GM19463 (cell line): ENCODE measurements at regions not wholly inside any gene's neighbourhood (a gene's known extent, or its start where the extent isn't known, plus 50 kb on each side); places are given as distances from the start of the nearest gene placed in this dataset.

ENCODE experiments used
- ATAC-seq: cut with Tn5 transposase; IDR thresholded peaks from one replicate; pipeline ENCODE4 v1.9.1; 2021; ENCODE audit warnings: mild to moderate bottlenecking, moderate library complexity; ENCODE audit not compliant: unreplicated experiment

DNA sequence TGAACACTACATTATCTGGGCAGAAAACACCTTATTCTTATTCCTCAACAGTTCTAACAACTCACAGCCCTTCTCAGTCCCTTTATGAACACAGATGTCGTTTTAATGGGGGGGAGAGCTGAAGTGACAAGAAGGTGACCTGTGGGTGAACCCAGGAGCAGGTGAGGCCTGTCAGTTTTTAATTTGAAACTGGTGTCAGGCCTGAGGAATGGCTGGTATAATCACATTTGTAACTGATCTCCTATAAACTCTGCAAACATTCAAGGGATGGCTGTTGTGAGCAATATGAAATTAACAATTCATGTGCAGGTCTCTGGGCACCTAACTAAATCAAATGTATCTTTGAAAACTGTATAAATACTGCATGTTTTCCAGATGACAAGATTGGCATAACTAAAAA lies 362.1 kb upstream of the NR5A2 start:
- ATAC-seq: no peak

DNA sequence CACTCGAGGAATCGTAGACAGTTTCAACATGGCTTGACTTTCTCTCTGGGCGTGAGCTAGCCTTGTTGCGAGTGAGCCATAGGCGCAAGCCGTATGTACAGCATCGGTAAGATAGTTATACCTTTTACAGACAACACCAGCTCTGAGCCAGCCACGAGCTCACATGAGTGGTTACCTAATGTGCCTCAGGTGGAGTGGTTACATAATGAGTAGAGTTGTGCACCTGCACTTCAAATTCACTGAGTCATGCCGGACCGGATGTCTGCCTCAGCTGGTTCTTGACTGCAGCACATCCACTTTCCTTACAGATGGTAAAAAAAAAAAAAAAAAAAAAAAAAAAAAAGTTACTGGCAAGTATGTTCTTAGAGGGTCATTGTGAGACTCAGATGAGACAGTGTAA lies 360.4 kb upstream of the NR5A2 start:
- ATAC-seq: no peak

DNA sequence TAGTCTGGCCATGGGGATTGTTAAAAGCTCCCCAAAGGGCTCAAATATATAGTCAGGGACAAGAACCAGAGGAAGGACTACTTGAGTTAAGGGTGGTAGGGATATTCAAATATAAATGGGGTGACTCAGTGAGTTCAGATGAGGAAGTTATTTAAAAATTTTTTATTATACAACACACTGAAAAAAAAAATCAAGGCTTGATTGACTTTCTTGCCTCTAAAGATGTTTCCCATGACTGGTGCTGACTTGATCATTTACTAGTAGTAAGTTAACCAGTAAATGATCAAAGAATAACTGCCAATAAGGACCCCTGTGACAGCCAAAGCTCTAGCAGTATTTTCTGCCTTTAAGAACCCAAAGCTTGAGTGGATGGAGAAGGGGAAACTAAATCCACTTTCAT lies 357.6 kb upstream of the NR5A2 start:
- no peak for ATAC-seq

DNA sequence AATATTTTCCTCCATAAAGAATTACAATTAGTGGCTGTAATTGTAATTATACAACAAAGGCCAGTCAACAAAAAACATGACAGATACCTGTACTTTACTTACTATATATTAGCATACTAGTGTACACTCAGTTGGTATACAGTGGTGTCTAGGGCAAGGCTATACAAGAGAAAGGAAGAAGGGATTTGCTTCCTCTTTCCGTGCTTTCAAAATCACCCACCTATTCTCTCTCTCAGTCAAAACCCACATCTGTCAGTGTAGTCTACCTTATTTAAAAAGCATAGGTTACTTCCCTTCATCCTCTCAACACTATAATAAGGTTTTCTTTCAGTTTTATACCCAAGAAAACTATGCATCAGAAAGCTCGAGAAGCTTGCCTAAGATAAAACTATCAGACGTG lies 355.8 kb upstream of the NR5A2 start:
- no peak for ATAC-seq

DNA sequence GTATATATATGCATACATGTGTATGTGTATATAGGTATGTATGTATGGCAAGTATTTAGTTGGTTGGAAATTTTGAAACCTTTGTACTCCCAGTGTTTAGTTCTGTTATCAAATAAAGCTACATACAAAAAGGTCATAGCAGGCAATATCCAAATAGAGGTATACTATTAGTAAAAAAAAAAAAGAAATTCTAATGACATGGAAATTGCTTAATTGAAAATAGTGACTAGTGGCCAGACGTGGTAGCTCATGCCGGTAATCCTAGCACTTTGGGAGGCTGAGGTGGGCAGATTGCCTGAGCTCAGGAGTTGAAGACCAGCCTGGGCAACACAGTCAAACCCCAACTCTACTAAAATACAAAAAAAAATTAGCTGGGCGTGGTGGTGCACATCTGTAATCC lies 351.6 kb upstream of the NR5A2 start:
- no peak for ATAC-seq

DNA sequence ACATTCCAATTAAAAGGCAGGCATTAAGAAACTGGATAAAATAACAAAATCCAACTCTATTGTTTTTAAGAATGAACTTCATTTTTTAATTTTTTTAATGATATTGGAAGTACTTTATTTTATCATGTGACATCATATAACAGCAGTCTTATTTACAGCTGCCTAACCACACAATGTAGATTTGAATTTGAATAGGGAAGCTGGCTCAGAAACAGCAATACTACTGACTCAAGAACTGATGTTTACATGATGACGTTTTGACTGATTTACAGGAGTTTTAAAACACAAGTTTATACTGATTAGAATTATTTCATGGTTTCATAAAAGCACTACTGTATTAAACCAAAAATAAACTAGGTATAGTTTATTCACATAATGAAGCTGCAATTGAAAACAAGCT lies 348.7 kb upstream of the NR5A2 start:
- ATAC-seq: no peak

DNA sequence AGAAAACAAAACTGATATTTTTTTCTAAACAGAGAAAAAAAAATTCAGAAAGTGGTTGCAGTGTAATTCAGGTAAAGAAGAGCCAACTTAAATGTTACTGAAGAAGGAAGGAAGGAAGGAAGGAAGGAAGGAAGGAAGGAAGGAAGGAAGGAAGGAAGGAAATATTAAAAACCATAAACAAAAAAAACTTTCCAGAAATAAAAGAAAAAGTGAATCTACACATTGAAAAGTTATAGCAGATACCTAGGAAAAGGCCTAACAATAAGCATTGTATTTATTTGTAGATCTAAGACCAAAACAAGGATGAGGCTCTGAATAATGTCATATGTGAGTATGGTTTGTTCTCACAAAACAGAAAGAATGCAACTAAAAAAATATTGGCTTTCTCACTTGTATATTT lies 345.4 kb upstream of the NR5A2 start:
- ATAC-seq: no peak

DNA sequence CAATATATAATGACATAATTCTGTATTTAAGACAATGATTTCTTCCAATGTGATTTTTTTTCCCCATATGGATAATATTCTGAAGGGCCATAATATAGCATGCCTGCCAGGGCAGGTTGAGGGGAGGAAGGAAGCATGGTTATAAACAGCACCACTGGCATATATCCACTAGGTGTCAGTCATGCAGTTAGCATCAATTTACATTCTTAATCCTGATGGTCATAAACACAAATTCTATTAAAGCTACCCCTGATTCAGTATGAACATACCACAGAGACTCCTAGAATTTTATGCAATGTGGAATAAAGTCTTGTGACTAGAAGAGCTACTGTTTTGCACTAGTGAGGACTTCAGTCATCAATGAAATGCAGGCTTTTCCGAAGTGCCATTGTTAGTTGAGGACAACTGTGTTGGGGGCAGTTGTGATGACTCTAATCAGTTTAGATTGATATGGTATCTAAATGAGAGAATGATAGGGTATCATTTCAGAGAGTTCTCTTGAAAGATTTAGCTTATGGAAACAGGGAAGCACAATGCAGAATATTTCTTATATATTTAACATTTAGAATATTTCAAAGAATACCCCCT lies 342.7 kb upstream of the NR5A2 start:
- ATAC-seq: peak; percentile 87

DNA sequence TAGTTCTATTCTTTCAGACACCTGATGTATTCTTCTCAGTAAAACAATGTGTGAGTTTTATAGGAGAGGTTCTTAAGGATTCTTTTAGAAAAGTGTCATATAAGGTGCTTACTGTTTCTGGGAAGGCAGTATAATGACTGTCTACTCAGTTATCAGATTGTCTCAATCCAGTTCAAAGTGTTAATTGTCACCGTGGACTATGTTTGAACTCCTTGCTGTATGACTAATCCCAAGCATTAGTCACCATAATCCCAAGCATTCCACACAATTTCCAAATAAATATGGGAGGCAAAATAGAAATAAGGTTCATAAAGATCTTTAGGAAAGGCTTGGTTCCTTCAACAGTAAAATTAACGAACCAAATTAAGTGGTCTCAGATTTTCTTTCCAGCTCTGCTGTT lies 342.1 kb upstream of the NR5A2 start:
- ATAC-seq: no peak

DNA sequence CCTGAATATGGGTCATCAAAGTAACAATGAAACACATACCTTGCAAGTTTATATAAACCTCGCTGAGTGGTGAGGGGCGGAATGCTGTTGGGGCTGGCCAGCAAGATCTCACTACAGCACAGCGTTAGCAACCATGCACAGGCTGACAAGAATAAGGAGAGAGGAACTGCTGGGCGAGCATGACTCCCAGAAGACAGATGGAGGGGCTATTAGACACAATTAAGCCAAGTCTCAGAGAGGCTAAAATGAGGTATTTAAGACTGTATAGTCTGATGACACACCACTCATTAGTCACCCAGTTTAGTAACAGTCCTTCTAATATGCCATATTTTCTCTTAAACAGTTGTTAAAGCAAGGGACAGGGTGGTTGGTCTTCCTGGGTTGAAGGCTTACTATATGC lies 340.2 kb upstream of the NR5A2 start:
- no peak for ATAC-seq

DNA sequence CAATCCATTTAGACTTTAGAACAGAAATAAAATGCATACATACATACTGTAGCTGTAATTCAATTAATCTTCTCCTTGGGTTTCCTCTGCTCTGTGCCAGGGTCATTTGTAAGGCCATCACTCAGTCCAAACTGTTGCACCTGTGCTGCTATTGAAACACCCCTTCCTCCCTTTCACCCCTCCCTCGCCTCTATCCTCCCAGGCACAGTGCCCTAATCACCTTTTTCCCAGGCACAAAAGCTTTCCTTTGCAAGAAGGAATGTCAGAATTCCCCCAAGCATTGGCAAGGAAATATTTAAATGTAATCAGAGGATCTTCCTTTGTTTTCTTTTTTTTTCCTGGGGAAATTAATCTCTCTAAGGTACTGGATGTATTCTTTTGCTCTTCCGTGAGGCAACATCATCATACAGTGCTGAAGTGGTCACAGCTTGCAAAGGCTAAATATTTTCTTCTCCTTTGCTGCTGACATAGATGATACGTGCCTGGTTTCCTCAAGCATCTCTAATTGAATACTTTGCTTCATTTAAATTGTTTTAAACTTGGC lies 339.3 kb upstream of the NR5A2 start:
- ATAC-seq: no peak

DNA sequence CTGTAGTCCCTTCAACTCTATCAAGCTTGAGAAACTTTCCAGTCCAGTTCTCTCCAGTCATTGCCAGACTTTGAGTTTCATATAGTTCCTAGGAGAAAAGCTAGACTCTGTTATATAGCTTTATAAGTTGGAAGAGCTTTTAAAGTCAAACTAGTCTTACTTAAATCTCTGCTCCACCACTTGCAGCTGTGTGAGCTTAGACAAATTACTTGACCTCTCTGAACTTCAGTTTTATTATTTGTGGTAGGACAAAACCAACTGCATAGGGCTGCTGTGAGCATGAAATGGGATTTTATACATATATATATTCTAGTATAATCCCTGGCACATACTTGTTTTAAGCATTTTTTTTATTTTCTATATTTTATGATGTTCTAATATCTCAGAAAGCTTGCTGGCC lies 338.7 kb upstream of the NR5A2 start:
- ATAC-seq: no peak

DNA sequence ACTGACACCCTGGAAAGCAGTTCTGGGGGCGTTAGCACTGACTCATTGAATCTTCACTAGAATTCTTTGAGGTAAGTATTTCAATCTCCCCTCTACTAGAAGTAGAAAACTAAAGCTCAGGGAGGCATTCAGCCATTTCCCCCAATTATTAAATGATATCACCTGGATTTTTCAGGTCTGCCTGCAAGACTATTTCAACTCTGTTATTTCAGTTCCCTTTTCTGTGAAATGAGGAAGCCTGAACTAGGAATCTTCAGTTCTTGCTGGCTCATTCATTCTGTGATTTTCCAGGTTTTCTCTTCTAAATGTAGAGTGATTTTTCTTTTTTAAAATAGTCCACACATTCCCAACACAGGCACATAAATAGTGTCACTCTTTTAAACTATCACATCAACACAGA lies 337.0 kb upstream of the NR5A2 start:
- ATAC-seq: no peak

DNA sequence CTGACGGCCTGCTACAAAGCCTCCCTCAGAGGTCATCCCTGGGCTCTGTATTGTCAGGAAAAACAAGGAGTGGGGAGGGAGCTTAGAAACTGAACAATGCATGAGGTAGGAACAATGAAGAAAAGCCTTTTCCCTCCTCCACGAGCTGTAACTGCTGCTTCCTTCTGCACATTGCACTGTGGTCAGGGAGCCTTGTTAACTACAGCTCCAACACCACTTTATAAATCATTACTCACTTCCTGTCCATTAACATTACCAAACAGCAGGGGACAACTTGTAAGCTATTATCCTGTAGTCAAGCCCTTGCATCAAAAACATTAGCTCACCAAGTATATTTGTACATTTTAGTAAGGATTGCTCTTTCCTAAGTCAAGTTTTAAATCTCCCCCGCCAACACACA lies 336.0 kb upstream of the NR5A2 start:
- no peak for ATAC-seq

DNA sequence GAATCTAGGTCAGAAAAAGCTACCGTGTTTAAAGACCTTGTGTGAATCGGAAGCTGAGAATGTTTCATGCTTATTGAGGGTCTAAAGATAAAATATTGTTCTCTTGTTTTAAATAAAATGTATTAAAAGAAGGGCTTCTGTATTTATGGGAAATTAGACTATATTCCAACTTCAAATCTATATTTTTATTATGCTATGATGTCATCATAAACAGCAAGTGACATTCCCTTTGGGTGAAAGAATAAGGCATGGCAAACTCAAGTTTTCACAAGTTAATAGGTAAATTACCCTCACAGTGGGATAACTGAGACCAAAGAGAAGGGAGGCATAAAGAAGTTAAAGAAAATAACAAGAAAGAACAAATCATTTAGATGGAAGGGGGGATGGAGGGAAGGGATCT lies 333.8 kb upstream of the NR5A2 start:
- no peak for ATAC-seq

DNA sequence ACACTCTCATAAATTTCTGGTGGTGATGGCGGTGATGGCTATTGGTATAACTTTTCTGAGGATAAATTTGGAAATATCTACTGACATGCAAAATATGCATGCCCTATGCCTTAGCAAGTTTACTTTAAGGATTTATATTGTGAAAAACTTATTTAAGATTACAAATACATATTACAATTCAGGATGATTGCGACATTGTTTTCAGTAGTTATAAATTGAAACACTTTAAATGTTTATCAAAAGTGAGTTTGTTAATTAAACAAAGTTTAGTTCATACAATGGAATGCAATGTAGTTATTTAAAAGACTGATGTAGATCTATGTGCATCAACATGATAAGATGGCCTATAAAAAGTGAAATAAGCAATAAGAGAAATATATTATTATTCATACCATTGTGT lies 331.3 kb upstream of the NR5A2 start:
- no peak for ATAC-seq

DNA sequence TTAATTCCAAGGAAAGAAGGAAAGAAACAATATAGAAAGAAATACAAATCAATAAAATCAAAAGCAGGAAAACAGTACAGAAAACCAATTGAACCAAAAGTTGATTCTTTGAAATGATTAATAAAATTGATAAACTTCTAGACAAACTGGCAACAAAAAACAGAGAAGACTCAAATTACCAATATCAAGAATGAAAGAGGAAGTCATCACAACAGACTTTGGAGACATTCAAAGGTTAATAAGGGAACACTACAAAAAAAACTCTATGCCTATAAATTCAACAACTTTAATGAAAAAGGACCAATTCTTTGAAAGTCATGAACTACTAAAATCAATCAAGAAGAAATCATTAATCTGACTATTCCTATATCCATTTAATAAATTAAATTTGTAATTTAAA lies 329.3 kb upstream of the NR5A2 start:
- ATAC-seq: no peak

DNA sequence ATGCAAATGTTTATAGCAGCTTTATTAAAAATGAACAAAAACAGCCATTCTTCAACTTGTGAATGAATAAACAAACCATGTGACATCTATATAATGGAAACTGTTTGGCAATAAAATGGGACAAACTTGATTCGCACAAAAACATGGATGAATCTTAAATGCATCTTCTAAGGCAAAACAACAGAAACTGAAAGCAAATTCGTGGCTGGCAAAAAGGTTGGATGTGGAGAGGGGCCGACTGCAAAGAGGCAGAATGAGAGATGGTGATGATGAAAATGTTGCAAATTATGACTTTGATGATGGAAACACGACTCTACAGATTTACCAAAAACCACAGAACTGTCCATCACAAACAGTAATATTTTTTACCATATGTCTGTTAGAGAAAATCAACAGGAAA lies 327.0 kb upstream of the NR5A2 start:
- ATAC-seq: no peak

DNA sequence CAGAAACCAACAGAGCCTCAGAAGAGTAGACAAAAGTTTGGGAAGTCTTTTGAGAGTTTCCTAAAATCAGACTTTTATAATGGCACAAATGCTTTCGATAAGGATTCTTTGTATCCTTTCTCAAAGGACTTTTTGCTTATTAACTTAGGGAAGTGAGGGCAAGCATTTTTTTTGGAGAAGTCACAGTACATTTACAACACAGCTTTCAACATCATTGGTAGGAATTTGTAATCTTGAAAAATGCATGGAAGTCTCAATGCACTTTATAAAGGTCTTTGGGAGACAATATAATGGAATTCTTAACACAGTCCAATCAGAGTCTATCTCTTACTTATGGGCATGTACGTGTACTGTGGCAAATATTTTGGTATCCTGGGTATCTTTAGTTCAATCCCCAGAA lies 325.8 kb upstream of the NR5A2 start:
- no peak for ATAC-seq

DNA sequence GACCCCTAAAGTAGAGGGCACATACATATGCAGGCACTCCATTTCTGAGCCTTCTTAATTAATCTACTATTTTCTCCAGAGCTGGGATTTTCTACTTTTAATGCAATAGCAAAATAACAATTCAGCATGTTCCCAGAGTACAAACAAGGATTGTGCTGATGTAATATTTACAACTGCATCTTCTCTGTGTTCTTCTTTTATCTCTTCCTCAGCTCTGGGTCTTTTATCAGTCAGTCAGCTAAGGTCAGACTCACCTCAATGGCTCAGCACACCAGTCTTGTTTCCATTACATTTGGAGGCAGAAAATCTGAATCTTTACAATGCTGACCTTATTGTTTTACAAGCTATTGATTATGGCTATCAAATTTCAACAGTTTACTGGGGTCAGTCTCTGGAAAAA lies 323.3 kb upstream of the NR5A2 start:
- no peak for ATAC-seq

DNA sequence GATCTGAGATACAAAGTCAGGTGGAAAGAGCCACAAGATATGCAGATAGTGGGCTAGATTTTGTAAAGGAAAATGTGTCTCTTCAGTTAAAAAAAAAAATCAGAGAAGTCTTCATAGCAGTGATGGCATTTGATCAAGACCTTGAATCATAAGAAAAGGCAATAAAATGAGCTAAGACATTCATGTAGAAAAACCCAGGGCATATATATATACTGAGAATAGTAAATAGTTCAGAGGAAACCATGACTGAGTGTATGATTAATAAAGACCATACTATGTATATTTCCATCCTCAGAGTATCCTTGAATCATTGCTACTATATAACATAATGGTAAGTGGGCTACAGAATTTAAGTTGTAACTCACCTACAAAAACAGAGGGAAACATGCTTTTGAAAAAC lies 321.7 kb upstream of the NR5A2 start:
- no peak for ATAC-seq

DNA sequence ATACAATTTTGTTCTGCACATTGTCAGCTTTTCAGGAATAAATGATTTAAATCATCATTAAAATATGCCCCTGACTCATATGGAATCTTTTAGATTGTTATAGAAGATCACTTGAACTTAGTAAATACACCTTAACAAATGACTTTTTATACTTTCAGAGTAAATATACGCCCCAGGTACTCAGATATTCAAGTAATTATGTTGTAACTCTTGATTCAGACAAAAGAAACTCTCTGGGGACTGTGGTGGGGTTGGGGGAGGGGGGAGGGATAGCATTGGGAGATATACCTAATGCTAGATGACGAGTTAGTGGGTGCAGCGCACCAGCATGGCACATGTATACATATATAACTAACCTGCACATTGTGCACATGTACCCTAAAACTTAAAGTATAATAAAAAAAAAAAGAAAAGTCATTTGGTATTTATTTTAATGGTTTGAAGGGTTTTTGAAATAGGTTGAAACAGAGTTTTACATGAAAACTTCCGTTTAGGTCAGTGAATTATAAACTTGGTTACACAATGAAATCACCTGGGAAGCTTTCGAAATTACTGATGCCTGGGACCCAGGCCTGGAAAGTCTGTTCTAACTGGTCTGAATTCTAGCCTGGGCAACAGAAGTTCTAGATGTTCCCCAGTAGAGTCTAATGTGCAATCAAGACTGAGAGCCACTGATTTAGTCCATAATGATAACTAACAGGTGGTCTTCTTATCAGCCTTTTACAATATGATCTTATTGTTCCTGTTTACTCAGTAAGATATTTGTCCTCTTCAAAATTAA lies 320.5 kb upstream of the NR5A2 start:
- no peak for ATAC-seq

DNA sequence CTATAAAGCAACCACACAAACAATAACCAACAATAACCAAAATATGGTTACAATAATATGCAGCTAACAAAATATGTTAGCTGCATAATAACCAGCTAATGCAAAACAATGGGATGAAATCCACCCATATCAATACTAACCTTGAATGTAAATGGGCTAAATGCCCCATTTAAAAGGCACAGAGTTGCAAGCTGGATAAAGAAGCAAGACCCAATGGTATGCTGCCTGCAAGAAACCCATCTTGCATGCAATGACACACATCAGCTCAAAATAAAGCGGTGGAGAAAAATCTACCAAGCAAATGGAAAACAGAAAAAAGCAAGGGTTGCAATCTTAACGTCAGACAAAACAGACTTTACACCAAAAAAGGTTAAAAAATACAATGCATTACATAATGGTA lies 316.5 kb upstream of the NR5A2 start:
- ATAC-seq: no peak
